ENCODE measurements at regions not wholly inside any gene's neighbourhood (a gene's known extent, or its start where the extent isn't known, plus 50 kb on each side); places are given as distances from the start of the nearest gene placed in this dataset.

GRCh38 chr4:157824021-157824420 is 348.8 kb downstream of the GASK1B start:
- TF ChIP-seq CTCF (IDR thresholded peaks at IDR 0.05; ENCODE audit: partially characterized antibody, unreplicated experiment) = no peak
- H3K27ac Mint-ChIP-seq (ENCODE audit: unreplicated experiment) = no peak overlapping the region
- H3K9me3 Mint-ChIP-seq (ENCODE audit: unreplicated experiment) = peaks cover 2% of the 10 kb centered on the region
- no peak overlapping the region for H3K4me3 Mint-ChIP-seq (ENCODE audit: unreplicated experiment)
- no peaks in the 10 kb centered on the region for H3K4me1 Mint-ChIP-seq (ENCODE audit: low read depth, unreplicated experiment)
- no peaks in the 10 kb centered on the region for H3K27me3 Mint-ChIP-seq (ENCODE audit: unreplicated experiment)
- no peak for DNase-seq
- H3K36me3 Mint-ChIP-seq (ENCODE audit: unreplicated experiment) = peaks cover 4% of the 10 kb centered on the region

GRCh38 chr4:157821814-157822213 is 351.0 kb downstream of the GASK1B start:
- H3K27me3 Mint-ChIP-seq (ENCODE audit: unreplicated experiment) = no peaks in the 10 kb centered on the region
- no peak for DNase-seq
- H3K9me3 Mint-ChIP-seq (ENCODE audit: unreplicated experiment) = peaks cover 2% of the 10 kb centered on the region
- no peak overlapping the region for H3K27ac Mint-ChIP-seq (ENCODE audit: unreplicated experiment)
- TF ChIP-seq CTCF (IDR thresholded peaks at IDR 0.05; ENCODE audit: partially characterized antibody, unreplicated experiment) = no peak
- no peak overlapping the region for H3K4me3 Mint-ChIP-seq (ENCODE audit: unreplicated experiment)
- H3K4me1 Mint-ChIP-seq (ENCODE audit: low read depth, unreplicated experiment) = no peaks in the 10 kb centered on the region
- H3K36me3 Mint-ChIP-seq (ENCODE audit: unreplicated experiment) = peaks cover 4% of the 10 kb centered on the region

- Mint-ChIP-seq H3K27me3 (ENCODE audit: unreplicated experiment) (no peaks in the 10 kb centered on the region), H3K27ac (ENCODE audit: unreplicated experiment) (no peak overlapping the region), H3K9me3 (ENCODE audit: unreplicated experiment) (no peaks in the 10 kb centered on the region), H3K4me1 (ENCODE audit: low read depth, unreplicated experiment) (no peaks in the 10 kb centered on the region), H3K4me3 (ENCODE audit: unreplicated experiment) (no peak overlapping the region), H3K36me3 (ENCODE audit: unreplicated experiment) (peaks cover 4% of the 10 kb centered on the region)
- TF ChIP-seq CTCF (IDR thresholded peaks at IDR 0.05; ENCODE audit: partially characterized antibody, unreplicated experiment) = no peak
- DNase-seq = peak; percentile 14
Measured at GRCh38 chr4:157819693-157820464, 352.9 kb downstream of the GASK1B start.

- Mint-ChIP-seq H3K4me3 (ENCODE audit: unreplicated experiment) (no peak overlapping the region), H3K27ac (ENCODE audit: unreplicated experiment) (no peak overlapping the region), H3K4me1 (ENCODE audit: low read depth, unreplicated experiment) (no peaks in the 10 kb centered on the region), H3K27me3 (ENCODE audit: unreplicated experiment) (no peaks in the 10 kb centered on the region), H3K9me3 (ENCODE audit: unreplicated experiment) (no peaks in the 10 kb centered on the region), H3K36me3 (ENCODE audit: unreplicated experiment) (peaks cover 4% of the 10 kb centered on the region)
- no peak for TF ChIP-seq CTCF (IDR thresholded peaks at IDR 0.05; ENCODE audit: partially characterized antibody, unreplicated experiment)
- DNase-seq = no peak
Measured at GRCh38 chr4:157818946-157819692, 353.7 kb downstream of the GASK1B start.

Data from glutamatergic neuron (in vitro differentiated cells).